K562 (cell line): ENCODE measurements at regions not wholly inside any gene's neighbourhood (a gene's known extent, or its start where the extent isn't known, plus 50 kb on each side); places are given as distances from the start of the nearest gene placed in this dataset.

Experiments
- ATAC-seq: fragments of 200-7000 bp; cut with Tn5 transposase; 3 replicates; pipeline ENCODE4 v1.9.1; 2020; ENCODE audit warnings: moderate library complexity
- BruUV-seq: library from RNA; stranded (reverse); fragments of 400-500 nt; replicated peaks from 2 replicates; lab custom pipeline; 2021; lab: Mats Ljungman, UMichigan
- CTCF ChIA-PET: fragments of 300-600 bp; formaldehyde crosslinking; extraction: SDS; loops from one replicate; lab custom pipeline; 2021; ENCODE audit warnings: low intra/inter-chr PET ratio; lab: Yijun Ruan, JAX
- POLR2A ChIA-PET: fragments of 300-600, 350-650 bp; sonication (Branson Sonifier 250); formaldehyde crosslinking; extraction: SDS; loops from one replicate; lab custom pipeline; 2021; ENCODE audit warnings: antibody characterized with exemption, inconsistent platforms; lab: Yijun Ruan, JAX
- DNase-seq, 4 experiments: peaks; one replicate each; pipeline versions ENCODE4 v3.0.0 to v3.0.0-alpha.2; 2011 to 2018; ENCODE audit warnings: low spot score in 3 of 4, mixed read lengths in 3 of 4; ENCODE audit errors: extremely low read depth in 1 of 4
- FAIRE-seq: peaks from 2 replicates; lab custom pipeline; 2011; peaks lifted over from hg19 to GRCh38; lab: Jason Lieb, UNC
- H2AFZ ChIP-seq: 2 replicates; pipeline ENCODE4 v1.6.0; 2011; ENCODE audit warnings: low read depth, low read length, control low read depth, inconsistent platforms
- H3K27ac ChIP-seq: fragments of 200-600 bp; 3 replicates; pipeline ENCODE4 v1.8.0; 2011; ENCODE audit warnings: low read depth, mild to moderate bottlenecking, control low read depth, inconsistent platforms, low read length, moderate library complexity, mixed read lengths; ENCODE audit errors: extremely low read depth
- H3K27me3 ChIP-seq, 2 experiments: fragments of 300-600 bp in 1 of 2; 2 replicates in 1 of 2; 3 replicates in 1 of 2; pipeline versions ENCODE4 v1.6.0 to v1.8.0; 2011; ENCODE audit warnings: inconsistent platforms in 2 of 2, low read length in 2 of 2, mild to moderate bottlenecking in 1 of 2, mixed read lengths in 1 of 2, moderate library complexity in 1 of 2; ENCODE audit not compliant: control insufficient read depth in 2 of 2, insufficient read depth in 2 of 2
- H3K36me3 ChIP-seq: fragments of 300-600 bp; 3 replicates; pipeline ENCODE4 v1.8.0; 2011; ENCODE audit warnings: mild to moderate bottlenecking, low read length, inconsistent platforms; ENCODE audit not compliant: control insufficient read depth, insufficient read depth
- H3K4me1 ChIP-seq, 2 experiments: fragments of 200-600 bp in 1 of 2; replicated peaks in 1 of 2; 2 replicates in 1 of 2; 3 replicates in 1 of 2; pipeline versions ENCODE4 v1.5.1 to v1.8.0; 2011; ENCODE audit warnings: inconsistent platforms in 2 of 2, low read length in 2 of 2, mild to moderate bottlenecking in 1 of 2, mixed read lengths in 1 of 2, moderate library complexity in 1 of 2; ENCODE audit not compliant: control insufficient read depth in 2 of 2, insufficient read depth in 2 of 2
- H3K4me2 ChIP-seq: 2 replicates; pipeline ENCODE4 v1.6.1; 2011; ENCODE audit warnings: low read length, control low read depth, inconsistent platforms, mixed read lengths; ENCODE audit not compliant: insufficient read depth
- H3K4me3 ChIP-seq: fragments of 200-600 bp; sonication (generic), shearing (Covaris generic); 2 replicates; pipeline ENCODE4 v1.5.1; 2016; ENCODE audit warnings: control low read depth, inconsistent platforms
- H3K79me2 ChIP-seq: fragments of 200-600 bp; 3 replicates; pipeline ENCODE4 v1.8.0; 2011; ENCODE audit warnings: low read length, inconsistent platforms; ENCODE audit not compliant: control insufficient read depth, insufficient read depth
- H3K9ac ChIP-seq, 2 experiments: 2 replicates each; pipeline versions ENCODE4 v1.6.0 to v1.6.1; 2011; ENCODE audit warnings: low read depth in 2 of 2, low read length in 2 of 2, control low read depth in 1 of 2, inconsistent platforms in 1 of 2, mild to moderate bottlenecking in 1 of 2, mixed read lengths in 1 of 2; ENCODE audit not compliant: insufficient read depth in 1 of 2
- H3K9me1 ChIP-seq: one replicate; pipeline ENCODE4 v1.6.0; 2011; ENCODE audit warnings: inconsistent platforms, mild to moderate bottlenecking, low read length, moderate library complexity; ENCODE audit not compliant: control insufficient read depth, insufficient read depth
- H3K9me3 ChIP-seq: replicated peaks from 2 replicates; pipeline ENCODE4 v1.5.1; 2011; ENCODE audit warnings: low read depth, low read length, inconsistent platforms; ENCODE audit not compliant: control insufficient read depth, insufficient read depth
- H4K20me1 ChIP-seq: replicated peaks from 2 replicates; pipeline ENCODE4 v1.6.1; 2011; ENCODE audit warnings: low read length, inconsistent platforms, mixed read lengths; ENCODE audit not compliant: control insufficient read depth, insufficient read depth
- BRF1 ChIP-seq: IDR thresholded peaks from 3 replicates; pipeline ENCODE4 v1.6.1; 2011; ENCODE audit warnings: borderline replicate concordance, mild to moderate bottlenecking; ENCODE audit not compliant: insufficient read length; ENCODE audit errors: extremely low read depth
- CCNT2 ChIP-seq: IDR thresholded peaks from 2 replicates; pipeline ENCODE4 v1.6.1; 2011; ENCODE audit warnings: borderline replicate concordance, low read depth, mild to moderate bottlenecking, moderate library complexity, mixed read lengths, low read length; ENCODE audit not compliant: insufficient read length; ENCODE audit errors: extremely low read depth
- CTBP1 ChIP-seq: fragments of 450-650 bp; IDR thresholded peaks from 2 replicates; pipeline ENCODE4 v1.6.1; 2016; ENCODE audit warnings: borderline replicate concordance
- MTA1 ChIP-seq: fragments of 450-650 bp; IDR thresholded peaks from 2 replicates; pipeline ENCODE4 v1.6.1; 2017; ENCODE audit warnings: borderline replicate concordance
- MYC ChIP-seq, 2 experiments: fragments of 250-450 bp in 1 of 2; sonication (Bioruptor Pico) in 1 of 2; IDR thresholded peaks; 2 replicates each; pipeline versions ENCODE4 v1.5.1 to v1.6.1; 2012 to 2021; ENCODE audit warnings: low read depth in 2 of 2, borderline replicate concordance in 1 of 2, improper control_type of control experiment in 1 of 2, low read length in 1 of 2, mild to moderate bottlenecking in 1 of 2, moderate library complexity in 1 of 2
- POLR3A ChIP-seq: IDR thresholded peaks from 2 replicates; pipeline ENCODE4 v1.6.1; 2011; ENCODE audit warnings: borderline replicate concordance, mild to moderate bottlenecking, moderate library complexity; ENCODE audit not compliant: insufficient read length, insufficient read depth; ENCODE audit errors: extremely low read depth
- SETDB1 ChIP-seq: IDR thresholded peaks from one replicate; pipeline ENCODE4 v1.6.1; 2012; ENCODE audit warnings: low read length, control low read depth, inconsistent platforms
- ZNF324 ChIP-seq: fragments of 250-450 bp; sonication (Bioruptor Pico); IDR thresholded peaks from 2 replicates; pipeline ENCODE4 v1.4.0; 2020; ENCODE audit warnings: mild to moderate bottlenecking
- WGBS: fragments of 100-300 bp; shearing (Covaris generic); methylation state at CpG from one replicate; pipeline ENCODE4 v1.1.6; 2016; ENCODE audit warnings: low coverage, mixed read lengths; ENCODE audit not compliant: insufficient coverage; ENCODE audit errors: missing lambda C conversion rate; 5-methylcytosine and 5-hydroxymethylcytosine counted together
- in situ Hi-C: fragments of 300-500 bp; cut with MboI; formaldehyde crosslinking; loops from 4 replicates; pipeline ENCODE4 v1.15.0; 2018; ENCODE audit warnings: inconsistent platforms, mixed read lengths
- intact Hi-C: fragments of 100-400 bp; cut with micrococcal nuclease; formaldehyde crosslinking; loops from 2 replicates; pipeline ENCODE4 v1.14.2; 2022

GRCh38 chr6:81590314-81590691 is 162.2 kb downstream of the TENT5A start:
- 0% methylated on average over 5 of the region's 5 CpGs for WGBS
- intact Hi-C loops, result no loop called here
- in situ Hi-C loops, result no loop called here
- H3K4me1 ChIP-seq, result no peaks in the 10 kb centered on the region
- POLR2A ChIA-PET, result no interaction called here
- H2AFZ ChIP-seq, result no peak overlapping the region
- BruUV-seq, result no TSS peak
- H3K27me3 ChIP-seq, result no peaks in the 10 kb centered on the region
- no peaks in the 10 kb centered on the region for H4K20me1 ChIP-seq
- H3K9ac ChIP-seq, result no peak overlapping the region
- CTCF ChIA-PET, result no interaction called here
- H3K4me2 ChIP-seq, result no peak overlapping the region
- no peak for TF ChIP-seq MTA1
- no peak for TF ChIP-seq SETDB1
- TF ChIP-seq CCNT2, result no peak
- TF ChIP-seq BRF1, result no peak
- no peak for TF ChIP-seq MYC (IDR thresholded peaks at IDR 0.05; ENCODE audit: low read depth, low read length)
- no peak for TF ChIP-seq MYC (CRISPR knock-in tag; IDR thresholded peaks at IDR 0.05; ENCODE audit: borderline replicate concordance, low read depth)
- TF ChIP-seq POLR3A, result no peak
- TF ChIP-seq CTBP1, result no peak
- TF ChIP-seq ZNF324 (CRISPR knock-in tag), result no peak
- no peaks in the 10 kb centered on the region; the same call in 1 of the 2 replicates for H3K9me3 ChIP-seq
- no peaks in the 10 kb centered on the region for H3K36me3 ChIP-seq
- no peaks in the 10 kb centered on the region for H3K9me1 ChIP-seq
- no peak for FAIRE-seq
- H3K27ac ChIP-seq, result no peak overlapping the region
- ATAC-seq, result no peak
- no peaks in the 10 kb centered on the region for H3K79me2 ChIP-seq
- DNase-seq, result no peak
- H3K4me3 ChIP-seq, result no peak overlapping the region
